T-cell (primary cell): ENCODE measurements at regions not wholly inside any gene's neighbourhood (a gene's known extent, or its start where the extent isn't known, plus 50 kb on each side); places are given as distances from the start of the nearest gene placed in this dataset.

Experiments used
- ATAC-seq, 4 experiments: fragments of 200-7000 bp in 3 of 4; fragments of 150-1000 bp in 1 of 4; cut with Tn5 transposase; replicated peaks in 1 of 4; 1 replicate in 3 of 4; 2 replicates in 1 of 4; pipeline ENCODE4 v1.10.0; 2021; ENCODE audit warnings: moderate library complexity in 3 of 4, mild to moderate bottlenecking in 2 of 4, moderate number of reproducible peaks in 1 of 4
- CTCF ChIA-PET, 2 donors: fragments of 300-600 bp; sonication (Branson Sonifier 250); formaldehyde crosslinking; loops; one replicate each; lab custom pipeline; 2022; ENCODE audit warnings: antibody characterized with exemption in 2 of 2; lab: Charles Lee
- POLR2A ChIA-PET, 2 donors: fragments of 300-600 bp; sonication (Branson Sonifier 250); formaldehyde crosslinking; loops; one replicate each; lab custom pipeline; 2022; ENCODE audit warnings: antibody characterized with exemption in 2 of 2; lab: Charles Lee
- DNase-seq, 35 experiments: peaks; one replicate each; pipeline versions ENCODE4 v3.0.0 to v3.0.0-alpha.2; 2013 to 2023
- H3K27ac ChIP-seq: one replicate; pipeline ENCODE4 v1.5.1; 2013; ENCODE audit warnings: low read length
- H3K27me3 ChIP-seq, 2 experiments: replicated peaks in 1 of 2; 1 replicate in 1 of 2; 2 replicates in 1 of 2; pipeline versions ENCODE4 v1.6.1 to v1.7.0; 2013; ENCODE audit warnings: low read length in 1 of 2, mixed read lengths in 1 of 2; ENCODE audit not compliant: control insufficient read depth in 2 of 2, insufficient read depth in 2 of 2; ENCODE audit errors: extremely low read depth in 1 of 2
- H3K36me3 ChIP-seq, 2 donors: 1 replicate in 1 of 2; 2 replicates in 1 of 2; pipeline versions ENCODE4 v1.6.1 to v1.7.0; 2013; ENCODE audit warnings: low read length in 1 of 2; ENCODE audit not compliant: control insufficient read depth in 2 of 2, insufficient read depth in 1 of 2; ENCODE audit errors: extremely low read depth in 1 of 2
- H3K4me1 ChIP-seq, 2 experiments: 1 replicate in 1 of 2; 2 replicates in 1 of 2; pipeline versions ENCODE4 v1.6.1 to v1.7.0; 2013; ENCODE audit warnings: low read length in 2 of 2, mixed read lengths in 1 of 2; ENCODE audit not compliant: insufficient read depth in 2 of 2, control insufficient read depth in 1 of 2; ENCODE audit errors: extremely low read depth in 1 of 2
- H3K4me3 ChIP-seq, 2 donors: 1 replicate in 1 of 2; 2 replicates in 1 of 2; pipeline versions ENCODE4 v1.5.1 to v1.7.0; 2013; ENCODE audit warnings: mild to moderate bottlenecking in 2 of 2, low read length in 1 of 2, moderate library complexity in 1 of 2; ENCODE audit not compliant: control insufficient read depth in 1 of 2; ENCODE audit errors: extremely low read depth in 1 of 2
- H3K9me3 ChIP-seq: 2 replicates; pipeline ENCODE4 v1.7.0; 2013
- H3K27ac Mint-ChIP-seq, 2 donors: one replicate each; pipeline ENCODE4 v1.8.0; 2020 to 2021; ENCODE audit warnings: mild to moderate bottlenecking in 2 of 2, mixed read lengths in 2 of 2
- H3K27me3 Mint-ChIP-seq, 2 donors: one replicate each; pipeline ENCODE4 v1.8.0; 2021 to 2022; ENCODE audit warnings: mixed read lengths in 2 of 2
- H3K36me3 Mint-ChIP-seq: one replicate; pipeline ENCODE4 v1.8.0; 2021; ENCODE audit warnings: mixed read lengths
- H3K4me1 Mint-ChIP-seq, 3 donors: one replicate each; pipeline ENCODE4 v1.8.0; 2020 to 2022; ENCODE audit warnings: mixed read lengths in 3 of 3, mild to moderate bottlenecking in 1 of 3
- H3K4me3 Mint-ChIP-seq, 3 donors: one replicate each; pipeline ENCODE4 v1.8.0; 2020 to 2022; ENCODE audit warnings: mild to moderate bottlenecking in 3 of 3, mixed read lengths in 3 of 3, moderate library complexity in 3 of 3
- H3K9me3 Mint-ChIP-seq, 3 donors: one replicate each; pipeline ENCODE4 v1.8.0; 2020 to 2022; ENCODE audit warnings: mixed read lengths in 3 of 3
- WGBS: methylation state at CpG from one replicate; pipeline ENCODE4 v1.1.5; 2013; ENCODE audit warnings: missing lambda C conversion rate; ENCODE audit not compliant: insufficient coverage; 5-methylcytosine and 5-hydroxymethylcytosine counted together

GRCh38 chr14:89743828-89744227 lies 210.7 kb downstream of the EFCAB11 start:
- no peak overlapping the region for H3K4me3 ChIP-seq
- Mint-ChIP-seq H3K36me3 (no peaks in the 10 kb centered on the region), H3K27me3 (no peaks in the 10 kb centered on the region), H3K4me3 (no peak overlapping the region), H3K4me1 (peaks cover 12 to 16% (median 12%) of the 10 kb centered on the region in 3 donors), H3K9me3 (peaks cover 0 to 20% (median 6%) of the 10 kb centered on the region in 3 donors), H3K27ac (no peak overlapping the region)
- H3K36me3 ChIP-seq, result no peaks in the 10 kb centered on the region
- H3K4me1 ChIP-seq, result no peaks in the 10 kb centered on the region
- no peaks in the 10 kb centered on the region for H3K9me3 ChIP-seq
- WGBS, result 79% methylated on average over 4 of the region's 6 CpGs
- ChIA-PET CTCF (interaction anchor here in 1 of 2 donors (0.5 kb wide), 1 partner anchor 255 kb away, joined by 3 read pairs; no protein-coding TSS in a partner anchor), POLR2A (no interaction called here)
- DNase-seq (no peak), ATAC-seq (no peak)
- H3K27ac ChIP-seq, result no peak overlapping the region
- no peaks in the 10 kb centered on the region for H3K27me3 ChIP-seq

GRCh38 chr14:89740241-89740640 lies 214.3 kb downstream of the EFCAB11 start:
- no peak overlapping the region for H3K4me3 ChIP-seq
- no peaks in the 10 kb centered on the region for H3K27me3 Mint-ChIP-seq
- H3K36me3 Mint-ChIP-seq, result no peaks in the 10 kb centered on the region
- no peak overlapping the region for H3K27ac Mint-ChIP-seq
- ATAC-seq, result no peak
- WGBS, result 100% methylated on average over 1 of the region's 3 CpGs
- peaks cover 15 to 16% (median 16%) of the 10 kb centered on the region in 3 donors for H3K4me1 Mint-ChIP-seq
- CTCF ChIA-PET, result no interaction called here
- no peaks in the 10 kb centered on the region for H3K4me1 ChIP-seq
- no peak overlapping the region for H3K27ac ChIP-seq
- no peaks in the 10 kb centered on the region for H3K27me3 ChIP-seq
- peaks cover 0 to 6% (median 1%) of the 10 kb centered on the region in 3 donors for H3K9me3 Mint-ChIP-seq
- H3K4me3 Mint-ChIP-seq, result no peak overlapping the region
- DNase-seq, result no peak
- no peaks in the 10 kb centered on the region for H3K36me3 ChIP-seq
- no peaks in the 10 kb centered on the region for H3K9me3 ChIP-seq
- POLR2A ChIA-PET, result no interaction called here

GRCh38 chr14:89736881-89737280 lies 217.6 kb downstream of the EFCAB11 start:
- Mint-ChIP-seq H3K27me3 (no peaks in the 10 kb centered on the region), H3K36me3 (peaks cover 5% of the 10 kb centered on the region), H3K9me3 (peaks cover 2 to 13% (median 10%) of the 10 kb centered on the region in 3 donors), H3K4me1 (peaks cover 4 to 13% (median 4%) of the 10 kb centered on the region in 3 donors), H3K4me3 (no peak overlapping the region), H3K27ac (no peak overlapping the region)
- no peak for DNase-seq
- ChIA-PET POLR2A (no interaction called here), CTCF (no interaction called here)
- H3K36me3 ChIP-seq, result no peaks in the 10 kb centered on the region
- H3K27me3 ChIP-seq, result no peaks in the 10 kb centered on the region
- no peaks in the 10 kb centered on the region for H3K4me1 ChIP-seq
- no peak for ATAC-seq
- WGBS, result 96% methylated on average over 3 of the region's 4 CpGs
- no peak overlapping the region for H3K27ac ChIP-seq
- no peaks in the 10 kb centered on the region for H3K9me3 ChIP-seq
- no peak overlapping the region for H3K4me3 ChIP-seq

GRCh38 chr14:89731396-89731933 lies 223.1 kb downstream of the EFCAB11 start:
- H3K27ac ChIP-seq, result no peak overlapping the region
- no peak overlapping the region for H3K4me3 Mint-ChIP-seq
- no peak overlapping the region for H3K4me3 ChIP-seq
- peaks cover 0 to 8% of the 10 kb centered on the region in 2 experiments for H3K4me1 ChIP-seq
- H3K4me1 Mint-ChIP-seq, result peaks cover 21 to 25% (median 25%) of the 10 kb centered on the region in 3 donors
- CTCF ChIA-PET, result interaction anchor here in 1 of 2 donors (1.3 kb wide), 1 partner anchor 10 kb away, joined by 4 read pairs; no protein-coding TSS in a partner anchor
- peaks cover 2 to 11% (median 10%) of the 10 kb centered on the region in 3 donors for H3K9me3 Mint-ChIP-seq
- no peaks in the 10 kb centered on the region for H3K27me3 Mint-ChIP-seq
- H3K36me3 ChIP-seq, result no peaks in the 10 kb centered on the region
- H3K27ac Mint-ChIP-seq, result no peak overlapping the region
- ATAC-seq (no peak), DNase-seq (no peak)
- POLR2A ChIA-PET, result no interaction called here
- H3K9me3 ChIP-seq, result no peaks in the 10 kb centered on the region
- no peaks in the 10 kb centered on the region for H3K27me3 ChIP-seq
- H3K36me3 Mint-ChIP-seq, result peaks cover 5% of the 10 kb centered on the region
- 100% methylated on average over 2 of the region's 6 CpGs for WGBS

GRCh38 chr14:89730687-89731086 lies 223.8 kb downstream of the EFCAB11 start:
- Mint-ChIP-seq H3K4me1 (peaks cover 29 to 33% (median 32%) of the 10 kb centered on the region in 3 donors), H3K4me3 (no peak overlapping the region), H3K27ac (no peak overlapping the region), H3K36me3 (peaks cover 5% of the 10 kb centered on the region), H3K9me3 (peaks cover 2 to 11% (median 10%) of the 10 kb centered on the region in 3 donors), H3K27me3 (no peaks in the 10 kb centered on the region)
- Histone ChIP-seq H3K27ac (no peak overlapping the region), H3K36me3 (no peaks in the 10 kb centered on the region), H3K4me1 (peaks cover 0 to 13% of the 10 kb centered on the region in 2 experiments), H3K9me3 (no peaks in the 10 kb centered on the region), H3K4me3 (no peak overlapping the region), H3K27me3 (no peaks in the 10 kb centered on the region)
- ATAC-seq, result no peak
- DNase-seq, result no peak
- WGBS, result 100% methylated on average over 2 of the region's 5 CpGs
- ChIA-PET CTCF (no interaction called here), POLR2A (no interaction called here)

- H3K27me3 ChIP-seq, result no peaks in the 10 kb centered on the region
- POLR2A ChIA-PET, result interaction anchor here in 1 of 2 donors (0.5 kb wide), 1 partner anchor 49 kb away, joined by 3 read pairs; no protein-coding TSS in a partner anchor
- H3K4me1 Mint-ChIP-seq, result peaks cover 45 to 50% (median 50%) of the 10 kb centered on the region in 3 donors
- WGBS, result no CpG with 5 or more reads among the region's 5 CpGs
- no peak for DNase-seq
- no peaks in the 10 kb centered on the region for H3K27me3 Mint-ChIP-seq
- no peaks in the 10 kb centered on the region for H3K9me3 ChIP-seq
- H3K4me1 ChIP-seq, result peaks cover 12 to 29% of the 10 kb centered on the region in 2 experiments
- no peak overlapping the region for H3K27ac Mint-ChIP-seq
- no peak overlapping the region for H3K4me3 Mint-ChIP-seq
- H3K36me3 Mint-ChIP-seq, result peaks cover 5% of the 10 kb centered on the region
- H3K4me3 ChIP-seq, result no peak overlapping the region
- CTCF ChIA-PET, result no interaction called here
- H3K27ac ChIP-seq, result no peak overlapping the region
- H3K9me3 Mint-ChIP-seq, result peaks cover 2 to 10% (median 10%) of the 10 kb centered on the region in 3 donors
- ATAC-seq, result no peak
- H3K36me3 ChIP-seq, result no peaks in the 10 kb centered on the region
These were observed 225.6 kb downstream of the EFCAB11 start for GRCh38 chr14:89728964-89729363.
